Gastrocnemius medialis (tissue), 4 donors: ENCODE measurements at regions not wholly inside any gene's neighbourhood (a gene's known extent, or its start where the extent isn't known, plus 50 kb on each side); places are given as distances from the start of the nearest gene placed in this dataset.

Experiments
- POLR2A ChIP-seq, 2 donors: fragments of 450-650 bp; IDR thresholded peaks; one replicate each; pipeline ENCODE4 v1.6.1; 2017; ENCODE audit warnings: antibody characterized with exemption in 2 of 2, mild to moderate bottlenecking in 2 of 2, moderate library complexity in 2 of 2
- TF ChIP-seq, protein P1 (sequence below), 5 experiments: fragments of 450-650 bp in 3 of 5; fragments of 200-600 bp in 2 of 5; sonication (generic) in 2 of 5; IDR thresholded peaks in 4 of 5; conservative IDR thresholded peaks in 1 of 5; 1 replicate in 4 of 5; 2 replicates in 1 of 5; pipeline ENCODE4 v1.5.1; 2016 to 2019; ENCODE audit warnings: antibody characterized with exemption in 5 of 5, mild to moderate bottlenecking in 3 of 5, moderate library complexity in 3 of 5

DNA sequence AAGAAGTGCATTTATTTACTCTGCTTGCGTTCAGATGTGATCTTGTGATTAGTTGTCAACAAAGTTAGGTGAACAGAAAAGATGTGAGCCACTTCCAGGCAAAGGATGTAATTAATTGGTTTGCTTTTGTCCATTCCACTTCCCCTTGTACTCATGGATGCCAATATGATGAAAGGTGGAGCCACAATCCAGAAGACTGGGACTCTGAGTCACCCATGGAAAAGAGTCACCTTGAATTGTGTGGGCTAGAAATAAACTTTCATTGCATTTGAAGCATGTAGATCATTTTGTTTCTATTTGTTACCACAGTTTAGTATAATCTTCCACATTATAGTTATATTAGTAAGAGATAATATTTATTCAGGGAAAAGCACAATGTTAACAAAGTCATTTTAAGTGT, 684.2 kb downstream of the LTN1 start:
- TF ChIP-seq, protein P1, sequence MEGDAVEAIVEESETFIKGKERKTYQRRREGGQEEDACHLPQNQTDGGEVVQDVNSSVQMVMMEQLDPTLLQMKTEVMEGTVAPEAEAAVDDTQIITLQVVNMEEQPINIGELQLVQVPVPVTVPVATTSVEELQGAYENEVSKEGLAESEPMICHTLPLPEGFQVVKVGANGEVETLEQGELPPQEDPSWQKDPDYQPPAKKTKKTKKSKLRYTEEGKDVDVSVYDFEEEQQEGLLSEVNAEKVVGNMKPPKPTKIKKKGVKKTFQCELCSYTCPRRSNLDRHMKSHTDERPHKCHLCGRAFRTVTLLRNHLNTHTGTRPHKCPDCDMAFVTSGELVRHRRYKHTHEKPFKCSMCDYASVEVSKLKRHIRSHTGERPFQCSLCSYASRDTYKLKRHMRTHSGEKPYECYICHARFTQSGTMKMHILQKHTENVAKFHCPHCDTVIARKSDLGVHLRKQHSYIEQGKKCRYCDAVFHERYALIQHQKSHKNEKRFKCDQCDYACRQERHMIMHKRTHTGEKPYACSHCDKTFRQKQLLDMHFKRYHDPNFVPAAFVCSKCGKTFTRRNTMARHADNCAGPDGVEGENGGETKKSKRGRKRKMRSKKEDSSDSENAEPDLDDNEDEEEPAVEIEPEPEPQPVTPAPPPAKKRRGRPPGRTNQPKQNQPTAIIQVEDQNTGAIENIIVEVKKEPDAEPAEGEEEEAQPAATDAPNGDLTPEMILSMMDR (IDR thresholded peaks at IDR 0.05 in 4 of 5, conservative IDR thresholded peaks at IDR 0.05 in 1 of 5), result no peak
- TF ChIP-seq POLR2A (IDR thresholded peaks at IDR 0.05), result no peak
